HG03039 (cell line): ENCODE measurements at regions not wholly inside any gene's neighbourhood (a gene's known extent, or its start where the extent isn't known, plus 50 kb on each side); places are given as distances from the start of the nearest gene placed in this dataset.

Source experiments
- ATAC-seq: cut with Tn5 transposase; IDR thresholded peaks from one replicate; pipeline ENCODE4 v1.9.1; 2021; ENCODE audit warnings: mild to moderate bottlenecking, moderate library complexity; ENCODE audit not compliant: unreplicated experiment

DNA sequence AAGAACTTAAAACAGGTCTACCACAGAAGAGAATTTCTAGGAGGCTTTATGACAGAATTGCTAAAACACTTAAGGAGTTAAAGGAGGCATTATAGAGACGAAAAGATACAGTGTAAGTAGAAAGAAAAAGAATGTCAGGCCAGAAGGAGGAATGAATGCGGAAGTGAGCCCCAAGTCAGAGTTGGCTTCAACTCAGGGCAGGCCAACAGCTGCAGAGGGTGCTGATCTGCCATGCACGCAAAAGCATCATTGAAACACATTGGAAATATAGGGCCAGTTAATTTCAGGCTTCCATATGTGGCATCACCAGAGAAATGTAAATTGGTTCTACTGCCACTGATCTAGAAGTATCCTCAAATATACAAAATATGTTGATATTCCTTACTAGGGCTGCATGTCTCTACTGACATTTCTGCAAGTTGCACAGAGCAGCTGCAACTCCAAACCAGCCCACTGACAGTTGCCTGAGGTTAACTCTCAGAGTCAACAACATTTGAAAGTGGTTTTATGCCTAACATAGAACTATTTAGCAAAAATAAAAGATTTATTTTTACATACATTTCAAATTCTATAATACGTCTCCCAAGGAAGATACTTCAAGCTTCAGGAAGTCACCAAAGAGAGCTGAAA lies 324.1 kb downstream of the C11orf87 start:
- no peak for ATAC-seq

DNA sequence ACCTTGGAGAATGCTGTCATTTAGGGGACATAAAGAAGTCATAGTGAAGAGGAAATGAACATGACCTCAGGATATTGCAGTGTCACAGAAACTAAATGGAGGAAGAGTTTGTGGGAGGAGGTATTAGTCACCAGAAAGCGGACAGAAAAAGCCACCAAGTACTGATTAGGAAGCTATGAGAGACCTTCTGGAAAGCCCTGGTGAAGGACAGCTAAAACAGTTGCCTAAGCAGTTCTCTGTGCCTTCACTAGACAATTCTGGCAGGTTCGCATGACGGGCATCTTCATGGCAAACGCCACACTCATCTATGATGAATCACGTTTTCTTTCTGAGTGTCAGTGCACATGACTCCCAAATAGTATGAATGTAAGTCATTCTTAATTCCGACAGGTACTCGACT lies 325.8 kb downstream of the C11orf87 start:
- ATAC-seq = no peak

DNA sequence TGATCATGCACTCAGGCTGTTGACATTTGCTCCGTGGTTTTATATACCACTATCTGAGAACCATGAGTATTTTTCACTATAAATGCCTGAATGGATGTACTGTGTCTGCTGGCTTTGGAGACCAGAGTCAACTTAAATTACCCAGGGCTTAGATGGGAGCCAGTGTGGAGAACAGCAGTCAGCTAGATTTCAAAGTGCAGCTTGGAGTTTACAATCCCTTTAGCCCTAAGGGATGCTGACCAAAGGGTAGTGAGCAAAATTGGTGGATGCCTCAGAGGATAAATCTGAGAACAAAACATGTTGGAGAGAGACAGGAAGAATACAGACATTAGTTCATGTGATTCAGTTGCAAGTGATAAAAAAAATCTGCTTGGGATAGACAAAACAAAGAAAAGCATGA lies 327.5 kb downstream of the C11orf87 start:
- no peak for ATAC-seq

- ATAC-seq = no peak
These were observed 329.0 kb downstream of the C11orf87 start for GRCh38 chr11:109750964-109751363.

GRCh38 chr11:109752212-109752825 lies 330.3 kb downstream of the C11orf87 start:
- no peak for ATAC-seq

DNA sequence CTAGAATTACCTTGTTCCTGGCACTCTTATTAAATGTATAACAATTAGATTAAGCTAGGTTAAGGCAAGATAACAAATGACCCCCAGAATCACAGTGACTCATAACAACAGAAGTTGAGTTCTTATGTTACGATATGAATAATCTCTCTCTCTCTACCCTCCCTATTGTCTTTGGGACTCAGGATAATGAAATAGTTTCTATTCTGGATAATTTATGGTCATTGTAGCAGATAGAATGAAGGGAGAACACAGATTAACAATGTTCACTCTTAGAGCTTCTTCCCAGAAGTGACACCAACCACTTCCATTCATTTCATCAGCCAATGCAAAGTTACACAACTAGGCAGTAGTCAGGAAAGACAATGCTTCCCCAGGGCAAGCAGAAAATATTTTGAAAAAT lies 334.5 kb downstream of the C11orf87 start:
- no peak for ATAC-seq

DNA sequence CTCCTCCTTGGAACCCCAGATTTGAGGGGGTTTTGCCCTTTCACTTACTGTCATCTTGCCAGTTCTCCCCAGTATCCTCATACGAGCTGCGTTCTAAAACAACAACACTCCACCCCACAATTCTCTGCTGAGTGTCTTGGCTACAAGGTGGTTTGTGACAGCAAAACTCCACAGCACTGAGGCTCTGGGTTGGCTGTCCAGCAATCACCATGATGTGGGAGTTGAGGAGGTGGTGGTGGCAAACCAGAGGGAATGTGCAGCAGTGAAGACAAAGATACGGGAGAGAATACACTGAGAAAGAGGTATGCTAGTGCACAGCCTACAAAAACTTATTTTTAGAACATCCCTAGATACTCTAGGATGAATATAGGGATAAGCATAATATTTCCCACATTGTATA lies 335.0 kb downstream of the C11orf87 start:
- no peak for ATAC-seq

GRCh38 chr11:109762546-109762945 lies 330.6 kb upstream of the ZC3H12C start:
- no peak for ATAC-seq

DNA sequence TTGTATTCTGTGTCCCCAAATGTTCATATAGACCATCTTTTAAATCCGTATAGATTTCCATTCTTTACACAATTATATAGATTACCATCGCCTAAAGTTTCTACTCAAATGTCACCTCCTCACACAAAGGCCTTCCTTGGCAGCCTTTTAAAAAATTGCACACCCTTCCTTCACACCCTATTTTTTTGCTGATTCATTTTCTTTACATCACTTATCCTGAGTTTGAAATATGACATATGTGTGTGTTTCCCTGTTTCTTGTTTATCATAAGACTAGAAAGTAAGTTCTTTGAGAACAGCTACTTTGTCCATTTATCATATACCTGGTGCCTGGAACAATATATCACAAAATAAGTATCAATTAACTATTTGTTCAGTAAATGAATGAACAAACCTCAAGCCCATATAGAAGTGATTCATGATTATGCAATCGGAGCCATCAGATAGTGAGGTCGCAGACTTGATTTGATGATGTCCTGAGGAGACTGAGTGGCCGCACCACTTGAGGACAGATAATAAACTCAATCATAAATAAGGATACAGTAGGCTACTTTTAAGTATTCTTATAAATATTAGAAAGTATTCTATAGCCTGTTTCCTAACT lies 327.4 kb upstream of the ZC3H12C start:
- no peak for ATAC-seq

DNA sequence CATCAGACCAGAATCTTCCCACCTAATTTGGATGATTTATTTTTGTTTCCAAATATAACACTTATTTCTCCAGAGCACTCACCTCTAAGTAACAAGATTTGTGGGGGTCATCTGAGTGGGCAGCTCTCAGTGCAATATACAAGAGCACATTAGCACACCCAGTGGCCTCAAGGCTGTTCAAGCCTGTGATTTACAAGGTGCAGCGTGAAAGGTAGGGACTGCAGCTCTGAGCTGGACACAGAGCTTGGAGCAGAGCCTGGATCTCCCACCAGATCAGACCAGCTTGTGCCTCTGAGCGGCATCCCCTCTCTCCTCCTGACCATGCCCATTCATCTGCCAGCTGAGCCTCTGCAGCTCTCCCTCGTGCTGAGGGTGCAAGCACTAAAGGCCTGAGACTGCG lies 323.3 kb upstream of the ZC3H12C start:
- no peak for ATAC-seq

- ATAC-seq = no peak
These were observed 322.9 kb upstream of the ZC3H12C start for GRCh38 chr11:109770323-109770722.

DNA sequence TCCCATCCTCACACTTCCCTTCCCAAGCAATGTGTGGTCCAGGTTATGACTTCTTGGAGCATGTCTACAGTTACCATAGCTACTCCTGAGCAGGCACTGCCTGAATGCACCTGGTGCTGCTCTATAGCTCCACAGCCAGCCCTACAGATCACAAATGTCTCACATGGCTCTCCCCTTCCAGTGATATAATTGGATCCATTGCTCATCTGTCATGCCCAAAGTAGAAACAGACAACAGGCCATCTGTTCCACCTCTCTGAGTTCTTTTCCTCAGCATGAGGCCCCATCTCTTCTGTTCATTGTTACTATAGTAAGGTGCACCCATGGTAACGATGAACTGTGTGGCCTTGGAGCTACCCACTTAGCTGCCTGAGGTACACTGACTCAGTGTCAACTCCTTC lies 320.3 kb upstream of the ZC3H12C start:
- ATAC-seq = no peak

- ATAC-seq = no peak
These were observed 317.5 kb upstream of the ZC3H12C start for GRCh38 chr11:109775686-109776085.

DNA sequence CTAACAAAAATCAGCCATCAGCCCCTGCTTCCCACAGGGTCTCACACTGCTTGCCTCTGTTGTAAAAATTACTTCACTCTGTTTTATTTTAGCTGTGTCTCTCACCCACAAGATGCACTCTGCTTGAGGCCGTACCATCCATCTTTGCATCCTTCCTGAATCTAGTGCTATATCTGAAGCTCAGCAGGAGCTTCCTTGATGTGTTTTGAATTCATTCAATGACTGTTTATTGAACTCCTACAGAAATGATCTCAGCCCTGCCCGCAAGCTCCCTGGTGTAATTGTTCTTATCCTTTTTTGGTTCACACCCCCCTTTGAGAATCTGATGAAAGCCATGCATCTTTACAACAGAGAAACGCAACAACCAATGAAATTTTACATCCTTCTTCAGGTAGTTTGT lies 310.2 kb upstream of the ZC3H12C start:
- no peak for ATAC-seq

GRCh38 chr11:109783840-109784239 lies 309.4 kb upstream of the ZC3H12C start:
- peak; percentile 93 for ATAC-seq

GRCh38 chr11:109784536-109784935 lies 308.7 kb upstream of the ZC3H12C start:
- no peak for ATAC-seq

DNA sequence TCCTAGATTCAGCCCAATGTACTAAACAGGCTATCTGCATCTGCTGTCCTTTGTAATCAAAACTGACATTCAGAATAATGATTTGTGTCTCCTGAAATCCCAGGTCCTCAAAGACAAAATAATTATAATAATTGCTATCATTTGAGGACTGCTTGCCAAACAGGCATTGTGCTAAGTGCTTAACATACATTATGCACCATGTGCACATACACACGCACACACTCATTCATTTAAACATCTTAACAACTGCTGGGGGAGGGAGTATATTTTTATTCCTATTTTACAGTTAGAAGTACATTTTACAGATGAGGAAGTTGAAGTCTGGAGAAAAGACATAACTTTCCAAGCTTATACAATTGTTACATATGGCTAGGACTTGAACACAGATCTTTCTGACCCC lies 308.0 kb upstream of the ZC3H12C start:
- ATAC-seq = no peak

DNA sequence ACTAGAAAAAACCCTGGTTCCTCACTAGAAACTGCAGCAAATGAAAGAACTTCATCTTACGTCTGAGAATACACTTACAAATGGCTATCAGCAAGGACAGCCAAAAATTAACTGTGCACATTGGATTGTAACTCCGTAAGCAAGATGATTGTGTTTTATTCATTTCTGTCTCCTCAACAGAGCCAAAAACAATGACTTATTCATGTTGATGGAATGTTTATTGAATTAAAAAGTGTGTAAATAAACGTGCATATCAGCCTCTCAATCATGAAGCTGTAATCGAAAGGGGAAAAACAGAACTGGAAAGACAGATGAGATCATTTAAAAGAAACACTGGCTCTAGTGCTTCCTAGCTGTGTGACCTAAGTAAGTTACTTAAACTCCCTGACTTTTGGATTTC lies 307.5 kb upstream of the ZC3H12C start:
- ATAC-seq = no peak

GRCh38 chr11:109788948-109789490 lies 304.2 kb upstream of the ZC3H12C start:
- ATAC-seq = no peak

DNA sequence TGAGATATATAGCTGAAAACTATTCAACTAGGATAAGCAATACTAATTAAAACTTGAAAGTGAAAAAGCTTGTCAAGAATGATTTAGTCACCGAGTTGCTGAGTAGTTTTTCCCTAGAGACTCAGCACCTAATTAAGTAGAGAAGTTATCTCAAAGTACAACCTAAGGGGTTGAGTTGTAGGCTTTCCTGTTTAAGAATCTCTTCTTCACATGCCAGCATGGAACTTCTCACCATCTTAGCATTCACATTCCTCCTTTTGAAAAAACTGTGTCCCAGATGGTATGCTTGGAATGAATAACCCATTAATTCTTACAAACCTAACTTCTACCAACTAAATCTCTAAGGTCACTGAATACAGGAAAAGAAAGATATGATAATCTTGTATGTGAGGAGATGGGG lies 303.3 kb upstream of the ZC3H12C start:
- no peak for ATAC-seq

DNA sequence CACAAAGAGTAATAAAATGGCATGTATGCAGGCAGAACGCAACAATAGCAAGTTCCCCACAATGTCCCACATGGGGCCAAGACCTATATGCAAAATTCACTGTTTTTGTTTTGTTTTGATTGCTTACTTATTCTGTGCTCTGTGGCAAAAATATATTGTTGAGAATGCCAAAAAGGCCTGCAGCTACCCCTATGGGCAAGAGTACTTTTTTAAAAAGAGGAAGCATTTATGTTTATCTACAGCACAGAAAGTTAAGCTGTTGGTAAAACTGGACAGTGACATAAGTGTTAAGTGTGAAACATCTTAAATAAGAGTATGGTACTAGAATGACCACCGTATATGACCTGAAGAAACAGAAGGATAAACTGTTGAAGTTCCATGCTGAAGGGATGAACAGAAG lies 301.9 kb upstream of the ZC3H12C start:
- ATAC-seq = no peak

GRCh38 chr11:109794501-109794900 lies 298.7 kb upstream of the ZC3H12C start:
- no peak for ATAC-seq
